Small intestine (tissue), 7 donors: ENCODE measurements at regions not wholly inside any gene's neighbourhood (a gene's known extent, or its start where the extent isn't known, plus 50 kb on each side); places are given as distances from the start of the nearest gene placed in this dataset.
"Not testable (repeated sequence)": the region's sequence is repeated elsewhere in the genome, so short reads cannot be mapped to it uniquely, and the experiment has no call there.

Experiments used
- DNase-seq, 2 donors: peaks; one replicate each; pipeline versions ENCODE4 v3.0.0 to v3.0.0-alpha.2; 2013
- FAIRE-seq: peaks from 2 replicates; lab custom pipeline; 2012; peaks lifted over from hg19 to GRCh38; lab: Jason Lieb, UNC
- H3K27ac ChIP-seq, 3 donors: one replicate each; pipeline ENCODE4 v1.5.1; 2013; ENCODE audit warnings: low read length in 2 of 3, mild to moderate bottlenecking in 2 of 3, control low read depth in 1 of 3, inconsistent platforms in 1 of 3, low read depth in 1 of 3, moderate library complexity in 1 of 3
- H3K27me3 ChIP-seq, 3 donors: one replicate each; pipeline ENCODE4 v1.6.1; 2013; ENCODE audit warnings: low read length in 3 of 3, inconsistent platforms in 1 of 3; ENCODE audit not compliant: control insufficient read depth in 3 of 3, insufficient read depth in 3 of 3
- H3K36me3 ChIP-seq, 3 donors: one replicate each; pipeline ENCODE4 v1.6.1; 2013; ENCODE audit warnings: low read length in 3 of 3, inconsistent platforms in 1 of 3, low read depth in 1 of 3, mild to moderate bottlenecking in 1 of 3, moderate library complexity in 1 of 3; ENCODE audit not compliant: control insufficient read depth in 3 of 3, insufficient read depth in 2 of 3
- H3K4me1 ChIP-seq, 3 donors: one replicate each; pipeline ENCODE4 v1.6.1; 2013; ENCODE audit warnings: low read length in 2 of 3, inconsistent platforms in 1 of 3, low read depth in 1 of 3, mild to moderate bottlenecking in 1 of 3, moderate library complexity in 1 of 3; ENCODE audit not compliant: control insufficient read depth in 3 of 3, insufficient read depth in 2 of 3
- H3K4me3 ChIP-seq, 3 donors: one replicate each; pipeline ENCODE4 v1.5.1; 2013; ENCODE audit warnings: low read length in 3 of 3, control low read depth in 1 of 3, inconsistent platforms in 1 of 3, low read depth in 1 of 3, mild to moderate bottlenecking in 1 of 3, moderate library complexity in 1 of 3
- H3K9me3 ChIP-seq, 2 donors: one replicate each; pipeline ENCODE4 v1.6.1; 2013; ENCODE audit warnings: low read depth in 1 of 2, low read length in 1 of 2; ENCODE audit not compliant: control insufficient read depth in 2 of 2, insufficient read depth in 1 of 2
- WGBS, 3 donors: extraction: QIAGEN DNeasy Blood & Tissue Kit; methylation state at CpG; one replicate each; pipeline ENCODE4 v1.1.7; 2013; 5-methylcytosine and 5-hydroxymethylcytosine counted together
- donor health status: healthy with polysubstance abuse.
- donor health status: control.
- donor health status: control.
- donor health status: Bipolar disorder and iron deficiency.
- donor health status: healthy.

GRCh38 chr11:89616999-89617602 lies 93.0 kb upstream of the TRIM77 start:
- H3K36me3 ChIP-seq, H3K4me3 ChIP-seq, H3K27me3 ChIP-seq, H3K27ac ChIP-seq, H3K4me1 ChIP-seq, H3K9me3 ChIP-seq: not testable (repeated sequence)
- DNase-seq (peak in 1 of 2 donors; percentile 21), FAIRE-seq (peak; percentile 97)
- WGBS, 3 donors: 27 to 42% (median 32%) methylated on average over 1 of the region's 1 CpG

GRCh38 chr11:89620721-89621120 lies 89.4 kb upstream of the TRIM77 start:
- 80 to 82% (median 80%) methylated on average over 3 of the region's 3 CpGs for WGBS, 3 donors
- DNase-seq, H3K4me3 ChIP-seq, FAIRE-seq, H3K27me3 ChIP-seq, H3K4me1 ChIP-seq, H3K27ac ChIP-seq, H3K9me3 ChIP-seq, H3K36me3 ChIP-seq: not testable (repeated sequence)

GRCh38 chr11:89625171-89625570 lies 84.9 kb upstream of the TRIM77 start:
- H3K4me1 ChIP-seq: no peaks in the 10 kb centered on the region
- FAIRE-seq (no peak), DNase-seq (no peak)
- no peaks in the 10 kb centered on the region for H3K9me3 ChIP-seq
- WGBS, 3 donors: 75 to 80% (median 79%) methylated on average over 6 of the region's 6 CpGs
- no peak overlapping the region for H3K27ac ChIP-seq
- H3K36me3 ChIP-seq: no peaks in the 10 kb centered on the region
- H3K4me3 ChIP-seq: no peak overlapping the region
- no peaks in the 10 kb centered on the region for H3K27me3 ChIP-seq

GRCh38 chr11:89626366-89626765 lies 83.7 kb upstream of the TRIM77 start:
- no peak overlapping the region for H3K27ac ChIP-seq
- no peak for DNase-seq
- H3K27me3 ChIP-seq: no peaks in the 10 kb centered on the region
- no peaks in the 10 kb centered on the region for H3K36me3 ChIP-seq
- no peaks in the 10 kb centered on the region for H3K4me1 ChIP-seq
- peak; percentile 73 for FAIRE-seq
- H3K4me3 ChIP-seq: no peak overlapping the region
- no peaks in the 10 kb centered on the region for H3K9me3 ChIP-seq

- not testable (repeated sequence) for H3K36me3 ChIP-seq, H3K27me3 ChIP-seq, FAIRE-seq, H3K4me1 ChIP-seq, DNase-seq, H3K4me3 ChIP-seq, H3K27ac ChIP-seq, H3K9me3 ChIP-seq
- WGBS, 3 donors: 68 to 80% (median 70%) methylated on average over 2 of the region's 2 CpGs
These were observed 83.2 kb upstream of the TRIM77 start for GRCh38 chr11:89626881-89627280.

- 67 to 90% (median 70%) methylated on average over 1 of the region's 1 CpG for WGBS, 3 donors
- Histone ChIP-seq H3K27ac (no peak overlapping the region), H3K27me3 (no peaks in the 10 kb centered on the region), H3K4me3 (no peak overlapping the region), H3K4me1 (no peaks in the 10 kb centered on the region), H3K9me3 (no peaks in the 10 kb centered on the region), H3K36me3 (no peaks in the 10 kb centered on the region)
- no peak for FAIRE-seq
- DNase-seq: no peak
These were observed 76.9 kb upstream of the TRIM77 start for GRCh38 chr11:89633135-89633705.

- not testable (repeated sequence) for H3K9me3 ChIP-seq, H3K4me3 ChIP-seq, FAIRE-seq, H3K27ac ChIP-seq, H3K27me3 ChIP-seq, H3K4me1 ChIP-seq, DNase-seq, H3K36me3 ChIP-seq
- 62 to 70% (median 65%) methylated on average over 3 of the region's 3 CpGs for WGBS, 3 donors
These were observed 69.3 kb upstream of the TRIM77 start for GRCh38 chr11:89640777-89641176.

- not testable (repeated sequence) for FAIRE-seq, H3K9me3 ChIP-seq, H3K27ac ChIP-seq, H3K4me3 ChIP-seq, H3K27me3 ChIP-seq, H3K36me3 ChIP-seq, DNase-seq, H3K4me1 ChIP-seq
- 13 to 33% (median 27%) methylated on average over 1 of the region's 1 CpG for WGBS, 3 donors
These were observed 61.9 kb upstream of the TRIM77 start for GRCh38 chr11:89648232-89648631.

- H3K36me3 ChIP-seq, H3K27ac ChIP-seq, H3K27me3 ChIP-seq, H3K9me3 ChIP-seq, H3K4me1 ChIP-seq, H3K4me3 ChIP-seq, FAIRE-seq: not testable (repeated sequence)
- WGBS, 3 donors: 26 to 58% (median 36%) methylated on average over 5 of the region's 5 CpGs
- peak in 1 of 2 donors; percentile 6 for DNase-seq
These were observed 61.1 kb upstream of the TRIM77 start for GRCh38 chr11:89648996-89649395.
